Colonic mucosa (tissue), 4 donors: ENCODE measurements at regions not wholly inside any gene's neighbourhood (a gene's known extent, or its start where the extent isn't known, plus 50 kb on each side); places are given as distances from the start of the nearest gene placed in this dataset.

Experiments
- DNase-seq: peaks from one replicate; pipeline ENCODE4 v3.0.0-alpha.2; 2020
- H3K27ac ChIP-seq: fragments of 200-600 bp; one replicate; pipeline ENCODE4 v1.8.0; 2021
- H3K27me3 ChIP-seq: fragments of 200-600 bp; one replicate; pipeline ENCODE4 v1.8.0; 2021
- H3K36me3 ChIP-seq: fragments of 200-600 bp; one replicate; pipeline ENCODE4 v1.8.0; 2021
- H3K4me1 ChIP-seq: fragments of 200-600 bp; one replicate; pipeline ENCODE4 v1.8.0; 2021; ENCODE audit warnings: mild to moderate bottlenecking
- H3K4me3 ChIP-seq: fragments of 200-600 bp; one replicate; pipeline ENCODE4 v1.8.0; 2021
- H3K9ac ChIP-seq, 2 donors: one replicate each; pipeline ENCODE4 v1.7.0; 2013; ENCODE audit warnings: control low read depth in 2 of 2, low read depth in 2 of 2, low read length in 2 of 2
- H3K9me3 ChIP-seq: fragments of 200-600 bp; one replicate; pipeline ENCODE4 v1.8.0; 2021
- intact Hi-C: fragments of 100-400 bp; cut with DNase I; formaldehyde crosslinking; loops from one replicate; pipeline ENCODE4 v1.14.1; 2022
- TF ChIP-seq, protein P1 (sequence below): fragments of 200-600 bp; IDR thresholded peaks from one replicate; pipeline ENCODE4 v1.8.0; 2022; ENCODE audit warnings: antibody characterized with exemption, mild to moderate bottlenecking
- donor health status: healthy.
- donor health status: DM: no; HTN: no; CAD: no.
- donor health status: DM: no; HTN: no; CAD: no.

DNA sequence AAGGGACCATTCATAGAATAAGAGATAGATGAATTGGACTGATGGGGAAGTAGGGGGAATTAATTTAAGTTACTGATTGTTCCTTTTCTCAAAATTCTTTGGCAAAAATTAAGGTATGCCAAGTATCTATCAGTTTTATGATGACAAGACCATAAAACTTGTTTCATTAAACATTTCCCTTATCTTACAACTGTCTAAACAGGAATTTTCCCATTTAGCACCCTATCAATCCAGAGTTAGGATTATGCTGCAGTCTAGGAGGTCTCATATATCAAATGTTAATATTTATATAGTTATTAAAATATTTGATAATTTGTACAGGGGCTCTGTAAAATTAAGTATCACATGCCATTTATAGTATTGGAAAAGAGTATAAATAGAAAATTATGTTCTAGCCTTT lies 51.5 kb upstream of the ARID1B start:
- Histone ChIP-seq H3K9me3 (no peaks in the 10 kb centered on the region), H3K4me3 (no peak overlapping the region), H3K27ac (no peak overlapping the region), H3K9ac (no peak overlapping the region), H3K36me3 (no peaks in the 10 kb centered on the region), H3K4me1 (peaks cover 2% of the 10 kb centered on the region), H3K27me3 (no peaks in the 10 kb centered on the region)
- TF ChIP-seq, protein P1, sequence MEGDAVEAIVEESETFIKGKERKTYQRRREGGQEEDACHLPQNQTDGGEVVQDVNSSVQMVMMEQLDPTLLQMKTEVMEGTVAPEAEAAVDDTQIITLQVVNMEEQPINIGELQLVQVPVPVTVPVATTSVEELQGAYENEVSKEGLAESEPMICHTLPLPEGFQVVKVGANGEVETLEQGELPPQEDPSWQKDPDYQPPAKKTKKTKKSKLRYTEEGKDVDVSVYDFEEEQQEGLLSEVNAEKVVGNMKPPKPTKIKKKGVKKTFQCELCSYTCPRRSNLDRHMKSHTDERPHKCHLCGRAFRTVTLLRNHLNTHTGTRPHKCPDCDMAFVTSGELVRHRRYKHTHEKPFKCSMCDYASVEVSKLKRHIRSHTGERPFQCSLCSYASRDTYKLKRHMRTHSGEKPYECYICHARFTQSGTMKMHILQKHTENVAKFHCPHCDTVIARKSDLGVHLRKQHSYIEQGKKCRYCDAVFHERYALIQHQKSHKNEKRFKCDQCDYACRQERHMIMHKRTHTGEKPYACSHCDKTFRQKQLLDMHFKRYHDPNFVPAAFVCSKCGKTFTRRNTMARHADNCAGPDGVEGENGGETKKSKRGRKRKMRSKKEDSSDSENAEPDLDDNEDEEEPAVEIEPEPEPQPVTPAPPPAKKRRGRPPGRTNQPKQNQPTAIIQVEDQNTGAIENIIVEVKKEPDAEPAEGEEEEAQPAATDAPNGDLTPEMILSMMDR = no peak
- no peak for DNase-seq
- intact Hi-C loops = no loop called here

DNA sequence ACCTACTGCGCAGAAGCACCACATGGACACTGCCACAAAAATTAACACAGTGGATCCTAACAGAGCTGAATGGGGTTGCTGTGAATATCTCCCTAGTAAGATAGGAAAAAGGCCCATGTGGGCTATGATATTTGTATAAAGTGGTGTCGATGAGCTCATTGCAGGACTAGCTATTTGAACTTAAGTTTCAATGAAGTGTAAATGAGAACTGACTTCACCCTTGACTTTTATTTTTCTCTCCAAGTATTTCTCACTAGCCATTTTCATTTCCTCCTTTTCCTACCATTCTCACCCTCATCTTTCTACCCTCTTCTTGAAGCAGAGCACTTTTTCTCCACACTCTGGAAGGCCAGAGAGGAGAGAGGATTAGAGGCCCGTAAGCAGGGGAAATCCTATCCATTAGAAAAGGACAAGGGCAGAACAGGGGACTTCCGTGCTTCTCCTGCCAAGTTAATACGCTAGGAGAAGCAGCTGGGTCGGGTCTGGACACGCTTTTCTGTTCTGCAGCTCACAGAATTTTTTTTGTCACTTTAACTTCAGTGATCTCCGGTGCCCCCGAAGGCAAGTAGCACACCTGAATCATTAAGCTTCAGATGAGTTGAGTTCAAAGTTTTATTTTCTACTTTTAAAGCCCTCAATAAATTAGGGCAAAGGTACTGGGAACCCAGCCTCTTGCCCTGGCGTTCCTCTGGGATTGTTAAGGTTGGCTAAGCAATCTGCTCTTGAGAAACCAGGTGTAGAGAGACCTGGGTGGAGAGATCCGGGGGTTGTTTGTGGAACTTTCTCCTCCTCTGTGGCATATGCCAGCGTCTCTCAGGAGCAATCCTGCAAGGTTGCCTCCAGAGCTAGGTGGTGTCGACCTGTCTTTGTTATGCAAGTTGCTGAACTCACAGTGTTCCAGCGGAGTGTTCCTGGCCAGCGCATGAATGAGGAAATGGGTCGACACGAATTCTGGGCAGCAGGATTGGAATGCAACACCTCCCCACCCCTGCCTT lies 56.2 kb upstream of the ARID1B start:
- no peak overlapping the region for H3K4me3 ChIP-seq
- no peaks in the 10 kb centered on the region for H3K27me3 ChIP-seq
- intact Hi-C loops = no loop called here
- no peaks in the 10 kb centered on the region for H3K36me3 ChIP-seq
- H3K4me1 ChIP-seq = peaks cover 8% of the 10 kb centered on the region
- peak overlapping the region; percentile 91 for H3K27ac ChIP-seq
- TF ChIP-seq, protein P1 = no peak
- peak overlapping the region; percentile 54 to 62 for H3K9ac ChIP-seq
- H3K9me3 ChIP-seq = no peaks in the 10 kb centered on the region
- DNase-seq = peak; percentile 62

DNA sequence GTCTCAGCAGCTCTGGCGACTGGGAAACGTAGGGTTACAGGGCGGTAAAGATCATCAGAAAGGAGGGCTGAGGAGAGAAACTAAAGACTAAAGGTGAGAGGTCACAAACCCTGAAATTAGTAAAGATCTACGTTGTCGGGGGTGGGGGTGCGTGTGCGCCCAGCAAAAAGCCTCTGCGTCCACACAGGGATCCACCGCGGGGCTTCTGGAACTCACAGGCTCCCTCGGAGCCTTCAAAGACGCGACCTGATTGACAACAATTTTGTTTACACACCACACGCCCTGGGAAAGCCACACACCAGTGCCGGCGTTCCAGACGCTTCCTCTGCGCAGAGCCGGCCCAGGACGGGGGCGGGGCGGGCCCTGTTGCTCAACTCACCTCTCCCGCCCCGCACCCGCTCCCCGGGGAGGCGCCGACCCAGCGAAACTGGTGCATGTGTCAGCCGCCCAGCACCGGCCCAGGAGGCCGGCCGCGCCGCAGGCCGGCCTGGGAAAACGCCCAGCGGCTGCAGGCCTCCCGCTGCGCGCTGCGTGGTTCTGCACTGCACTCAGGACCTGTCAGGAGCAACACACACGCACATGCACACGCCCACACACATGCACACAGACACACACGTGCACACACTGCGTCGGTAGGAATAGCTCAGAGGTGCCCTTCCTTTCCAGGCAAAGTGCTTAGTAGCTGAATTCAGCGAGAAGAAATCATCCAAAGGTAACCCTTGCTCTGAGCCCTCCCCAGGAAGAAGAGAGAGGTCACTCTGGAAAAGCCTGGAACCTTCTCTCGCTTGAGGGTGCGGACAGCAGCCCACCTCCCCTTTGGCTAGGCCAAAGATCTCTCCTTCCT lies 57.2 kb upstream of the ARID1B start:
- Histone ChIP-seq H3K36me3 (no peaks in the 10 kb centered on the region), H3K9me3 (no peaks in the 10 kb centered on the region), H3K27me3 (no peaks in the 10 kb centered on the region), H3K27ac (peak overlapping the region; percentile 91), H3K9ac (peak overlapping the region; percentile 62 to 90), H3K4me1 (peaks cover 8% of the 10 kb centered on the region), H3K4me3 (peak overlapping the region; percentile 21)
- peak; percentile 98 for DNase-seq
- TF ChIP-seq, protein P1 = no peak
- intact Hi-C loops = no loop called here

DNA sequence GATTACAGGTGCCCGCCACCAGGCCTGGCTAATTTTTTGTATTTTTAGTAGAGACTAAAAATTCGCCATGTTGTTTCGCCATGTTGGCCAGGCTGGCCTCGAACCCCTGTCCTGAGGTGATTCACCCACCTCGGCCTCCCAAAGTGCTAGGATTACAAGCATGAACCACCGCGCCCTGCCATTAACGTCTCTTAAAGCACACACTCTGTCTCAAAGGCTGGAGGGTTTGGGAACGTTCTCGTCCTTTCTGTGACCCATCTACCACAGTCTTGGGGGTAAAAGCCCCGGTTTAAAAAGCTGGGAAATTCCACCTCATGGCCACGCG lies 57.8 kb upstream of the ARID1B start:
- TF ChIP-seq, protein P1 = no peak
- Histone ChIP-seq H3K4me3 (peak overlapping the region; percentile 21), H3K9me3 (no peaks in the 10 kb centered on the region), H3K4me1 (peaks cover 8% of the 10 kb centered on the region), H3K27me3 (no peaks in the 10 kb centered on the region), H3K9ac (peak overlapping the region; percentile 62 to 90), H3K36me3 (no peaks in the 10 kb centered on the region), H3K27ac (peak overlapping the region; percentile 91)
- DNase-seq = peak; percentile 55
- intact Hi-C loops = no loop called here

DNA sequence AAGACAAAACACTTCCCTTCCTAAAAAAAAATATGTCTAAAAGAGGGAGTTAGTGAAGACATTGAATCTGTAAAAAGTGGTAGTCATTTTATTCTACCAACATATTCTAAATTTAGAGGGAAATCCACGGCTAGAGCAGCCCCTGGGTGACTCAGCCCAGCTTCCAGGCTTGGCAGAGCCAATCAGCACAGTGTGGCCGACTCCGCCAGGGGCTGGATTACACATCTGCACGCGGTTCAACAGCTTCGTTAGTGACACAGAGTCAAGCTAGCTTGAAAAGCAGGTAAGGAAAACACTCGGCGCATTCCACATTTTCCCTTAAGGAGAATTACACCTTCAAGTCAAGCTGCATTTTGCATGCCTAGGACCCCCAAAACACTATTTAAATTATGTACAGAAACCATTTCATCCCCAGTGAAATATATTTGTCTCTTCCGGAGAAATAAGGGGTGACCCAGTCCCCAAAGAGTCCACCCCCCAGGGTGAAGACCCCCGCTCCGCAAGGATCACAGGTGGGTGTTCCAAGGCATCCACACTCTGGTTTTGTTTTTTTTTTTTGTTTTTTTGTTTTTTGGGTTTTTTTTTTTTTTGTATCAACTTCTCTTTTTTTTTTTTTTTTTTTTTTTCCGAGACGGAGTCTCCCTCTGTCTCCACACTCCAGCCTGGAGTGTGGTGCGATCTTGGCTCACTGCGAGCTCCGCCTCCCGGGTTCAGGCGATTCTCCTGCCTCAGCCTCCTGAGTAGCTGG lies 58.4 kb upstream of the ARID1B start:
- Histone ChIP-seq H3K9ac (no peak overlapping the region), H3K27ac (peak overlapping the region; percentile 91)

More for the DNA sequence above, 58.4 kb upstream of the ARID1B start:
- DNase-seq = peak; percentile 33
- no peaks in the 10 kb centered on the region for H3K36me3 ChIP-seq
- TF ChIP-seq, protein P1 = no peak
- H3K27me3 ChIP-seq = no peaks in the 10 kb centered on the region
- H3K9me3 ChIP-seq = no peaks in the 10 kb centered on the region
- no peak overlapping the region for H3K4me3 ChIP-seq
- intact Hi-C loops = no loop called here
- peaks cover 8% of the 10 kb centered on the region for H3K4me1 ChIP-seq
